Activated CD4-positive, alpha-beta memory T cell treated with anti-CD3 and anti-CD28 coated beads for 36 hours (primary cell): ENCODE measurements at regions not wholly inside any gene's neighbourhood (a gene's known extent, or its start where the extent isn't known, plus 50 kb on each side); places are given as distances from the start of the nearest gene placed in this dataset.

Source experiments
- CTCF ChIA-PET: fragments of 350-600 bp; sonication (Branson Sonifier 250); formaldehyde crosslinking; loops from one replicate; lab custom pipeline; 2021; ENCODE audit warnings: antibody characterized with exemption, inconsistent platforms; lab: Charles Lee
- POLR2A ChIA-PET: fragments of 350-600 bp; sonication (Branson Sonifier 250); formaldehyde crosslinking; loops from one replicate; lab custom pipeline; 2021; ENCODE audit warnings: antibody characterized with exemption; lab: Charles Lee
- DNase-seq: peaks from one replicate; pipeline ENCODE4 v3.0.0-alpha.2; 2020
- H3K27ac Mint-ChIP-seq: one replicate; pipeline ENCODE4 v1.8.0; 2021; ENCODE audit warnings: mixed read lengths
- H3K27me3 Mint-ChIP-seq: one replicate; pipeline ENCODE4 v1.8.0; 2021; ENCODE audit warnings: mixed read lengths
- H3K36me3 Mint-ChIP-seq: one replicate; pipeline ENCODE4 v1.8.0; 2021; ENCODE audit warnings: mixed read lengths
- H3K4me1 Mint-ChIP-seq: one replicate; pipeline ENCODE4 v1.8.0; 2021; ENCODE audit warnings: low read depth, mixed read lengths
- H3K4me3 Mint-ChIP-seq: one replicate; pipeline ENCODE4 v1.8.0; 2021; ENCODE audit warnings: mild to moderate bottlenecking, mixed read lengths
- H3K9me3 Mint-ChIP-seq: one replicate; pipeline ENCODE4 v1.8.0; 2021; ENCODE audit warnings: mixed read lengths
- intact Hi-C: fragments of 100-400 bp; cut with micrococcal nuclease; formaldehyde crosslinking; loops from one replicate; pipeline ENCODE4 v1.15.1; 2023

- peaks cover 8% of the 10 kb centered on the region for H3K9me3 Mint-ChIP-seq
- POLR2A ChIA-PET: no interaction called here
- CTCF ChIA-PET: no interaction called here
- H3K27ac Mint-ChIP-seq: no peak overlapping the region
- no peak overlapping the region for H3K4me3 Mint-ChIP-seq
- intact Hi-C loops: no loop called here
- no peak for DNase-seq
- no peaks in the 10 kb centered on the region for H3K27me3 Mint-ChIP-seq
- H3K36me3 Mint-ChIP-seq: no peaks in the 10 kb centered on the region
- no peaks in the 10 kb centered on the region for H3K4me1 Mint-ChIP-seq
Observed at GRCh38 chr18:27240383-27240782, 55.3 kb upstream of the CHST9 start.

- Mint-ChIP-seq H3K4me3 (no peak overlapping the region), H3K9me3 (peaks cover 8% of the 10 kb centered on the region), H3K27me3 (no peaks in the 10 kb centered on the region), H3K4me1 (no peaks in the 10 kb centered on the region), H3K27ac (no peak overlapping the region), H3K36me3 (no peaks in the 10 kb centered on the region)
- no peak for DNase-seq
- POLR2A ChIA-PET: no interaction called here
- intact Hi-C loops: no loop called here
- CTCF ChIA-PET: no interaction called here
Observed at GRCh38 chr18:27239669-27240068, 54.6 kb upstream of the CHST9 start.

DNA sequence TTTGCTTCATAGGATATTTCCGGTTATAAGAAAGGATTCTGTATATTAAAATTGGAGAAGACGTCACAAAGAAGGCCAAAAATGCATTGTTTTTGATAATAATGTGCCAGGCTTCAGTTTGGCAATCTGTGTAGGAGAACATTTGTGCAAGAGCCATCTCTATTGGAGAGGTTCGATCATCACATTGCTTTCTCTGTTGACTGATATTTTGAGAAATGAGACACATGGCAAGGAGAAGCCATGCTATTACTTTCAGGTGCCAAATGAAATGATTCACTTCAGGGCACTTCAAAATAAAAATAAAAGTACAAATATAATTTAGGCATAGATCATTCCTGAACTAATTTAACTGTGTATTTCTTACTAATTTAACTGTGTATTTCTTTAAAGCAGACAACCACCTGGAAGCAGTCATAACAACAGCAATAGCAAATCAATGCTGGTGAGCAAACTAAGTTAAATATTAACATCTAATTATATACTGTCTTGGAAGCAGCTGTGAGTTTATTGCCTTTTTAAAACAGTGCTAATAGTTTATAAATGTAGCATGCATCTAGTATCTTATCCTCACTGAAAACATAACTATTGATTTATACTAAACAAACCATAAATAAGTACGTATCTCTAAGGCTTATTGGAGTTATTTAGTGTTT lies 50.2 kb upstream of the CHST9 start:
- ChIA-PET POLR2A (no interaction called here), CTCF (no interaction called here)
- peaks cover 3% of the 10 kb centered on the region for H3K9me3 Mint-ChIP-seq
- DNase-seq: no peak
- H3K36me3 Mint-ChIP-seq: no peaks in the 10 kb centered on the region
- no peaks in the 10 kb centered on the region for H3K27me3 Mint-ChIP-seq
- no peaks in the 10 kb centered on the region for H3K4me1 Mint-ChIP-seq
- no peak overlapping the region for H3K4me3 Mint-ChIP-seq
- H3K27ac Mint-ChIP-seq: no peak overlapping the region
- intact Hi-C loops: no loop called here
